ENCODE measurements at regions not wholly inside any gene's neighbourhood (a gene's known extent, or its start where the extent isn't known, plus 50 kb on each side); places are given as distances from the start of the nearest gene placed in this dataset.
"Not testable (repeated sequence)": the region's sequence is repeated elsewhere in the genome, so short reads cannot be mapped to it uniquely, and the experiment has no call there.

- no peak for DNase-seq (ENCODE audit: low read depth in 2 of 3, low spot score in 2 of 3)
These were observed 375.4 kb downstream of the ZNF674 start for GRCh38 chrX:46169808-46170207.

GRCh38 chrX:46168254-46168653, 377.0 kb downstream of the ZNF674 start:
- DNase-seq (ENCODE audit: low read depth in 2 of 3, low spot score in 2 of 3), result no peak

- DNase-seq (ENCODE audit: low read depth in 2 of 3, low spot score in 2 of 3), result no peak
These were observed 379.4 kb downstream of the ZNF674 start for GRCh38 chrX:46165866-46166265.

- DNase-seq (ENCODE audit: low read depth in 2 of 3, low spot score in 2 of 3), result no peak
These were observed 379.8 kb downstream of the ZNF674 start for GRCh38 chrX:46165411-46165810.

- DNase-seq (ENCODE audit: low read depth in 2 of 3, low spot score in 2 of 3), result no peak
These were observed 392.5 kb downstream of the ZNF674 start for GRCh38 chrX:46152756-46153155.

GRCh38 chrX:46151332-46151731, 393.9 kb downstream of the ZNF674 start:
- DNase-seq (ENCODE audit: low read depth in 2 of 3, low spot score in 2 of 3), result not testable (repeated sequence)

GRCh38 chrX:46144566-46144965, 400.7 kb downstream of the ZNF674 start:
- no peak for DNase-seq (ENCODE audit: low read depth in 2 of 3, low spot score in 2 of 3)

GRCh38 chrX:46140272-46140671, 404.9 kb downstream of the ZNF674 start:
- no peak for DNase-seq (ENCODE audit: low read depth in 2 of 3, low spot score in 2 of 3)

- no peak for DNase-seq (ENCODE audit: low read depth in 2 of 3, low spot score in 2 of 3)
These were observed 415.0 kb downstream of the ZNF674 start for GRCh38 chrX:46130247-46130646.

GRCh38 chrX:46125111-46125510, 420.1 kb downstream of the ZNF674 start:
- no peak for DNase-seq (ENCODE audit: low read depth in 2 of 3, low spot score in 2 of 3)

- no peak for DNase-seq (ENCODE audit: low read depth in 2 of 3, low spot score in 2 of 3)
These were observed 428.0 kb downstream of the ZNF674 start for GRCh38 chrX:46117234-46117633.

- not testable (repeated sequence) for DNase-seq (ENCODE audit: low read depth in 2 of 3, low spot score in 2 of 3)
These were observed 457.9 kb downstream of the ZNF674 start for GRCh38 chrX:46087310-46087709.

- not testable (repeated sequence) for DNase-seq (ENCODE audit: low read depth in 2 of 3, low spot score in 2 of 3)
These were observed 465.1 kb downstream of the ZNF674 start for GRCh38 chrX:46080121-46080520.

- DNase-seq (ENCODE audit: low read depth in 2 of 3, low spot score in 2 of 3), result no peak
These were observed 472.4 kb downstream of the ZNF674 start for GRCh38 chrX:46072791-46073190.

GRCh38 chrX:46072372-46072771, 472.8 kb downstream of the ZNF674 start:
- no peak for DNase-seq (ENCODE audit: low read depth in 2 of 3, low spot score in 2 of 3)

GRCh38 chrX:46070421-46070820, 474.8 kb downstream of the ZNF674 start:
- DNase-seq (ENCODE audit: low read depth in 2 of 3, low spot score in 2 of 3), result no peak

- no peak for DNase-seq (ENCODE audit: low read depth in 2 of 3, low spot score in 2 of 3)
These were observed 485.9 kb downstream of the ZNF674 start for GRCh38 chrX:46059316-46059715.

GRCh38 chrX:46044486-46044885, 500.7 kb downstream of the ZNF674 start:
- DNase-seq (ENCODE audit: low read depth in 2 of 3, low spot score in 2 of 3), result no peak

- DNase-seq (ENCODE audit: low read depth in 2 of 3, low spot score in 2 of 3), result no peak
These were observed 505.2 kb downstream of the ZNF674 start for GRCh38 chrX:46040001-46040400.

- DNase-seq (ENCODE audit: low read depth in 2 of 3, low spot score in 2 of 3), result no peak
These were observed 505.7 kb downstream of the ZNF674 start for GRCh38 chrX:46039526-46039925.

- DNase-seq (ENCODE audit: low read depth in 2 of 3, low spot score in 2 of 3), result no peak
These were observed 508.7 kb downstream of the ZNF674 start for GRCh38 chrX:46036508-46036907.

GRCh38 chrX:46034868-46035267, 510.4 kb downstream of the ZNF674 start:
- DNase-seq (ENCODE audit: low read depth in 2 of 3, low spot score in 2 of 3), result no peak

GRCh38 chrX:46029777-46030176, 515.4 kb downstream of the ZNF674 start:
- DNase-seq (ENCODE audit: low read depth in 2 of 3, low spot score in 2 of 3), result no peak

GRCh38 chrX:46016296-46016695, 528.9 kb downstream of the ZNF674 start:
- no peak for DNase-seq (ENCODE audit: low read depth in 2 of 3, low spot score in 2 of 3)

Measured in activated CD8-positive, alpha-beta memory T cell treated with anti-CD3 and anti-CD28 coated beads for 48 hours (primary cell).